ENCODE measurements at regions not wholly inside any gene's neighbourhood (a gene's known extent, or its start where the extent isn't known, plus 50 kb on each side); places are given as distances from the start of the nearest gene placed in this dataset.
A peak's percentile ranks its signal among the peaks of the same experiment; 100 is the strongest.
"Not testable (repeated sequence)": the region's sequence is repeated elsewhere in the genome, so short reads cannot be mapped to it uniquely, and the experiment has no call there.

DNA sequence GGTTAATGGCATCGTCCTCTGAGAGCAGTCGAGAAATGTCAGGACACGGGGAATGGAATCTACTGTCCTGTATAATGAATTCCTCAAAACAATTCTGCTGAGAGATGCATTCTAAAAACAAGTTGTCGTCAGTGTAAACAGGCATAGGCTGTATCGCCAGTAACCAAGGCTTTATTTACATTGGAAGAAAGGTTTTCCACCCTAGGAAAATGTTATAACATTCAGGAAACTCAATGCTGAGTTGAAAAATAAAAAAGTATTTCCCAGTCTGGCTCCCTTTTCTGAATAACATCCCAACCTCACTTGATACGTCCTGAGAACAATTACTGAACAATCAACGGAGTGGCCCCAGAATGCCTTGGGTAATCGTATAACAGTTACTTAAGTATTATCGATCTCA lies 79.6 kb upstream of the UCN3 start:
- Histone ChIP-seq H3K27me3 (ENCODE audit: insufficient read depth, poor library complexity, severe bottlenecking) (no peaks in the 10 kb centered on the region), H3K9me3 (ENCODE audit: severe bottlenecking) (no peaks in the 10 kb centered on the region)
- DNase-seq (ENCODE audit: low spot score), result no peak

DNA sequence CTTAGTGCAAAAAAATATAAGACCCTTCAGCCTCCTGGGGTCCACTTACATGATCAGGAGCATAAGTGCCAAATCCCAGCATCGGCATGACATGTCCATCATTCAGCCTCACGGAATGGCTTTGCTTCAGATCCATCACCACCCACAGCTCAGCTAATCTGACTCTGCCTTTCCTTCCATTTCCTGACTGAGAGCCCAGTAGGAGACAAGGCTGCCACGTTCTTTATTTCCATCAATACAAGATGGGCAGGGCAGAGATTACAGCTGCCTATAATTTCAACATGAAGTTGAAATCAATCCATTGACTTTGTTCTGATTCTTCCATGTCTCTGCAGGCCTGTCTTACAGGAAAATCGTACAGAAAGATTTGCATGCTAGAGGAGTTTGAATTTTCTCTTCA lies 76.4 kb upstream of the UCN3 start:
- ATAC-seq (ENCODE audit: low read depth) (no peak), DNase-seq (ENCODE audit: low spot score) (no peak)
- Histone ChIP-seq H3K4me3 (ENCODE audit: severe bottlenecking) (no peak overlapping the region), H3K36me3 (ENCODE audit: low read depth) (no peaks in the 10 kb centered on the region), H3K9me3 (ENCODE audit: severe bottlenecking) (no peaks in the 10 kb centered on the region), H3K4me1 (ENCODE audit: insufficient read depth, poor library complexity, severe bottlenecking) (peaks cover 25% of the 10 kb centered on the region), H3K27me3 (ENCODE audit: insufficient read depth, poor library complexity, severe bottlenecking) (no peaks in the 10 kb centered on the region), H3K27ac (ENCODE audit: poor library complexity, severe bottlenecking) (no peak overlapping the region)
- TF ChIP-seq, protein P1, sequence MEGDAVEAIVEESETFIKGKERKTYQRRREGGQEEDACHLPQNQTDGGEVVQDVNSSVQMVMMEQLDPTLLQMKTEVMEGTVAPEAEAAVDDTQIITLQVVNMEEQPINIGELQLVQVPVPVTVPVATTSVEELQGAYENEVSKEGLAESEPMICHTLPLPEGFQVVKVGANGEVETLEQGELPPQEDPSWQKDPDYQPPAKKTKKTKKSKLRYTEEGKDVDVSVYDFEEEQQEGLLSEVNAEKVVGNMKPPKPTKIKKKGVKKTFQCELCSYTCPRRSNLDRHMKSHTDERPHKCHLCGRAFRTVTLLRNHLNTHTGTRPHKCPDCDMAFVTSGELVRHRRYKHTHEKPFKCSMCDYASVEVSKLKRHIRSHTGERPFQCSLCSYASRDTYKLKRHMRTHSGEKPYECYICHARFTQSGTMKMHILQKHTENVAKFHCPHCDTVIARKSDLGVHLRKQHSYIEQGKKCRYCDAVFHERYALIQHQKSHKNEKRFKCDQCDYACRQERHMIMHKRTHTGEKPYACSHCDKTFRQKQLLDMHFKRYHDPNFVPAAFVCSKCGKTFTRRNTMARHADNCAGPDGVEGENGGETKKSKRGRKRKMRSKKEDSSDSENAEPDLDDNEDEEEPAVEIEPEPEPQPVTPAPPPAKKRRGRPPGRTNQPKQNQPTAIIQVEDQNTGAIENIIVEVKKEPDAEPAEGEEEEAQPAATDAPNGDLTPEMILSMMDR (IDR thresholded peaks at IDR 0.05; ENCODE audit: poor library complexity, severe bottlenecking), result no peak

More for the DNA sequence above, 79.6 kb upstream of the UCN3 start:
- H3K4me1 ChIP-seq (ENCODE audit: insufficient read depth, poor library complexity, severe bottlenecking), result peaks cover 17% of the 10 kb centered on the region
- H3K36me3 ChIP-seq (ENCODE audit: low read depth), result no peaks in the 10 kb centered on the region
- ATAC-seq (ENCODE audit: low read depth), result no peak
- H3K27ac ChIP-seq (ENCODE audit: poor library complexity, severe bottlenecking), result no peak overlapping the region
- TF ChIP-seq, protein P1 (IDR thresholded peaks at IDR 0.05; ENCODE audit: poor library complexity, severe bottlenecking), result no peak
- H3K4me3 ChIP-seq (ENCODE audit: severe bottlenecking), result no peak overlapping the region

DNA sequence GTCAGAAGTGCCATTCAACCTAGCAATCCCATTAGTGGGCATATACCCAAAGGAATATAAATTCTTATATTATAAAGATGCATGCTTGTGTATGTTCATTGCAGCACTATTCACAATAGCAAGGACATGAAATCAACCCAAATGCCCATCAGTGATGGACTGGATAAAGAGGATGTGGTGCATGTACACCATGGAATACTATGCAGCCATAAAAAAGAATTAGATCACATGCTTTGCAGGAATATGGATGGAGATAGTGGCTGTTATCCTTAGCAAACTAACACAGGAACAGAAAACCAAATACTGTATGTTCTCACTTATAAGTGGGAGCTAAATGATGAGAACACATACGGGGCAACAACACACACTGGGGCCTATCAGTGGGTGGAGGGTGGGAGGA lies 75.5 kb upstream of the UCN3 start:
- not testable (repeated sequence) for H3K9me3 ChIP-seq (ENCODE audit: severe bottlenecking)
- H3K4me1 ChIP-seq (ENCODE audit: insufficient read depth, poor library complexity, severe bottlenecking), result peaks cover 23% of the 10 kb centered on the region

GRCh38 chr10:5291501-5292195 lies 73.1 kb upstream of the UCN3 start:
- Histone ChIP-seq H3K9me3 (ENCODE audit: severe bottlenecking) (no peaks in the 10 kb centered on the region), H3K27me3 (ENCODE audit: insufficient read depth, poor library complexity, severe bottlenecking) (no peaks in the 10 kb centered on the region), H3K36me3 (ENCODE audit: low read depth) (no peaks in the 10 kb centered on the region), H3K27ac (ENCODE audit: poor library complexity, severe bottlenecking) (peak overlapping the region; percentile 94), H3K4me3 (ENCODE audit: severe bottlenecking) (no peak overlapping the region), H3K4me1 (ENCODE audit: insufficient read depth, poor library complexity, severe bottlenecking) (peaks cover 17% of the 10 kb centered on the region)
- DNase-seq (ENCODE audit: low spot score), result no peak
- peak; percentile 88 for ATAC-seq (ENCODE audit: low read depth)
- TF ChIP-seq, protein P1 (IDR thresholded peaks at IDR 0.05; ENCODE audit: poor library complexity, severe bottlenecking), result no peak

More for the DNA sequence above, 75.5 kb upstream of the UCN3 start:
- H3K4me3 ChIP-seq (ENCODE audit: severe bottlenecking); H3K36me3 ChIP-seq (ENCODE audit: low read depth); DNase-seq (ENCODE audit: low spot score); ATAC-seq (ENCODE audit: low read depth); H3K27ac ChIP-seq (ENCODE audit: poor library complexity, severe bottlenecking); H3K27me3 ChIP-seq (ENCODE audit: insufficient read depth, poor library complexity, severe bottlenecking): not testable (repeated sequence)

- no peaks in the 10 kb centered on the region for H3K27me3 ChIP-seq (ENCODE audit: insufficient read depth, poor library complexity, severe bottlenecking)
- no peak overlapping the region for H3K4me3 ChIP-seq (ENCODE audit: severe bottlenecking)
- ATAC-seq (ENCODE audit: low read depth) (no peak), DNase-seq (ENCODE audit: low spot score) (no peak)
- H3K4me1 ChIP-seq (ENCODE audit: insufficient read depth, poor library complexity, severe bottlenecking), result peaks cover 20% of the 10 kb centered on the region
- H3K9me3 ChIP-seq (ENCODE audit: severe bottlenecking), result no peaks in the 10 kb centered on the region
- TF ChIP-seq, protein P1 (IDR thresholded peaks at IDR 0.05; ENCODE audit: poor library complexity, severe bottlenecking), result no peak
- H3K27ac ChIP-seq (ENCODE audit: poor library complexity, severe bottlenecking), result peak overlapping the region; percentile 94
- H3K36me3 ChIP-seq (ENCODE audit: low read depth), result no peaks in the 10 kb centered on the region
Measured at GRCh38 chr10:5292196-5292735, 72.5 kb upstream of the UCN3 start.

- ATAC-seq (ENCODE audit: low read depth); H3K27me3 ChIP-seq (ENCODE audit: insufficient read depth, poor library complexity, severe bottlenecking); H3K9me3 ChIP-seq (ENCODE audit: severe bottlenecking); H3K4me3 ChIP-seq (ENCODE audit: severe bottlenecking); DNase-seq (ENCODE audit: low spot score); H3K36me3 ChIP-seq (ENCODE audit: low read depth): not testable (repeated sequence)
- H3K4me1 ChIP-seq (ENCODE audit: insufficient read depth, poor library complexity, severe bottlenecking), result peaks cover 25% of the 10 kb centered on the region
- peak overlapping the region; percentile 94 for H3K27ac ChIP-seq (ENCODE audit: poor library complexity, severe bottlenecking)
Measured at GRCh38 chr10:5292970-5293369, 71.8 kb upstream of the UCN3 start.

Measured in RWPE2 (cell line).